GM11168 (cell line): ENCODE measurements at regions not wholly inside any gene's neighbourhood (a gene's known extent, or its start where the extent isn't known, plus 50 kb on each side); places are given as distances from the start of the nearest gene placed in this dataset.
"Not testable (repeated sequence)": the region's sequence is repeated elsewhere in the genome, so short reads cannot be mapped to it uniquely, and the experiment has no call there.

Experiments
- in situ Hi-C: fragments of 300-500 bp; cut with MboI; formaldehyde crosslinking; loops from one replicate; pipeline ENCODE4 v1.12.0; 2022; ENCODE audit warnings: low sequenced_read_pairs; ENCODE audit not compliant: unreplicated experiment

DNA sequence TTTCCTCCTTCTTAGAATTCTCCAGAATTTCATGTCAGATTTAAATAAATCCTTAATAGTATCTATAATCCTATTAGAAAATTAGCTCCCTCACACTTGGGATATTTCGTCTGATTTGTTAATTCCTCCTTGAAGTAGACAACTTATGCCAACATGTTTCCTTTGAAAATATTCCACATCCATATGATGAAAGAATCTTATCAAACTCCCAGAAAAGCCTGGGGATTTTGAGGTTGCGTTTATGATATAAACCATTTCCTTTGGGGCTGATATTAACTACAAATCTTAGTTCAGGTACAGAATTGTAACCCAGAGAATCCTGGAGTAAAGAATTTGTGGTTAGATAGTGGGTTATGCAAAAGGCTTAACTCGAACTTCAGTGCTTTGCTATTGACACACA, 2373.8 kb upstream of the ACO1 start:
- in situ Hi-C loops, result no loop called here

DNA sequence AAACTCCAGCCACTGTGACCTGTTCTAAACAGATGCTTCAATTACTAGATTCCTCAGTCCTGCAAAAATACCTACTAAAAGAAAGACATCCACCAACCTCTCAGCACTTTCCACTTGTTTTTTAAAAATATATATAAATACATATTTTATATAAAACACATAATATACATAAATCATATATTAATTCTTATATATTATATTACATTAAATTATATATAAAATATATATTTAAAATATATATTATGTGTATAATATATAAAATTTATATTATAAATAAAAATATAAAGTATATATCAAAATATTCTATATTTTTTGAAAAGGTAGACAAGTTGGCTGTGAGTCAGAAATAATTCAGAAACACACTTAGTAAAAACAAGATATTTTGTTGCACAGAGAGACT, 2371.8 kb upstream of the ACO1 start:
- in situ Hi-C loops, result no loop called here

DNA sequence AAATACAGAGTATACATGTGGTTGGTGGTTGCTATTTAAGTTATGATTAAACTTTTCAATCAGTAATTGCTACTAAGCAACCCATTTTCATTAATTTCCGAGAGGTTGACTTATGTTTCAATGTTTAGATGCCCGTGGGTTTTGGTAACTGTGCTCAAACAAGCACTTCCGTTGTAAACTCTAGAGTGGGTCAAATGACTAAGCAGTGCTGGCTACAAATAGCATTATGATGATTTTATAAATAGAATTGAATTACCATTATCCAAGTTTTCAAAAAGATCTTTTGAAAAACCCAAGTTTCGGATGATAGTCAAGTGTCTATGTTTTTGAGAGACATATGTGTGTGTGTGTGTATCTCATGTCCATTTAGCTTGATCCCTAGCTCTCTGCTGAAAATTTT, 2369.4 kb upstream of the ACO1 start:
- in situ Hi-C loops, result no loop called here

DNA sequence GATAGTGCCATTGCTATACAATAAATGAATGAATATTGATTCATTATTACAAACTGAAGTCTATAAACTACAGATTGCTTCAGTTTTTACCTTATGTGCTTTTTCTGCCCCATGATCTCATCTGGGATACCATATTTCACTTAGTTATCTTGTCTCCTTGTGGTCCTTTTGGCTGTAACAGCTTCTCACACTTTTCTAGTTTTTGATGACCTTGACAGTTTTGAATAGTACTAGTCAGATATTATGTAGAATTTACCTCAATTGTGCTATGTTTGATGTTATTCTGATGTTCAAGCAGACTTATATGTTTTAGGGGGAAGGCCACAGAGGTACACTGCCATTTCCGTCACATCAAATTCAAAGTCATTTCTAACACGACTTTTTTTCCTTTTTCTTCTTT, 2364.3 kb upstream of the ACO1 start:
- in situ Hi-C loops, result no loop called here

DNA sequence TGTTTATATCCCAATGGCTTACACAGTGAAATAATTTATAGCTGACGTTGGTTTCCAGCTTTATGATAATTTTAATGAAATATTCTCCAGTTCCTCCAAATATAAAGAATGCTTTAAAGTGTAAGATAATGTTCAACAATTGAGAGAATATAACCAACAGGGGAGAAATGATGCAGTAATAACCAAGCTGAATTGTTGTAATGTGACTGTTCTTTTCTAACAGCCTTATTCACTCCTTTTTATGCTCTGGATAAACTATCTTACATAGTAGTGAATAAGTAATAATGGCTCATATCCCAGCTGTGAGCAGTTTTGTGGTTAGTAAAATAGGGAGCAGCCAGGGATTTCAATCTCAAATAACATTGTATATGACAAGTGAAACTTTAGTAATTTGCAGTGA, 2348.7 kb upstream of the ACO1 start:
- in situ Hi-C loops, result no loop called here

DNA sequence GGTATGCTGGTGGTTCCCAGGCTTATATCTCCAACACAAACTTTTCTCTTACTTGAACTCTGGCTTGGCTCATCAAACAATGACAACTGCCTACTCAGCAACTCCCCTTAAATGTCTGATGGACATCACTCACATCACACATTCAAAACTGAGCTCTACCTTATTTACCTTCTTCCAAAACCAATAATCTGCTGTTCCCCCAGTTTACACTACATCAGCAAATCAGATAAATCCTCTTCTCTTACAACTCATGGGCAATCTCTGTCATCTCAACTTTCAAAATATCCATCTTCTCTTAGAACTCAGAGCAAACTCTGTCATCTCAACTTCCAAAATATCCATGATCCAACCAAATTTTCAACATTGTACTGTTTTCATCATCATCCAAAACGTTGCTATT, 2347.9 kb upstream of the ACO1 start:
- in situ Hi-C loops, result no loop called here

DNA sequence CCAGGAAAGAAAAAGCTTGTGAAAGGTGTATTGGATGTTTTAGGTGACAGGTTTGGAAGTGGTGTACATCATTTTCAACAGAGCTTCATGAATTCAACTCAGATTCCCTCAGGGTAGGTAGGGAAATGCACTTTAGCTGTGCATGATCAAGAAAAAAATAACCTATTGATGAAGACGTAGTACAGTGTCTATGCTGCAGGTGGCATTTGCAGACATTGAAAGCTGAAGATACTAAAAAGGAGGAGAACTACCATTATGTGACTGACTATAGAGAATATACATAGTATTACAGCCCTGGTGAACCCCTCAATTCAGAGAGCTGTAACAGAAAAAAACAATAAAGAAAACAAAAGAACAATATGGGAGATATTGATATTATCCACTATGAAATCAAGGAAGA, 2344.7 kb upstream of the ACO1 start:
- in situ Hi-C loops, result no loop called here

DNA sequence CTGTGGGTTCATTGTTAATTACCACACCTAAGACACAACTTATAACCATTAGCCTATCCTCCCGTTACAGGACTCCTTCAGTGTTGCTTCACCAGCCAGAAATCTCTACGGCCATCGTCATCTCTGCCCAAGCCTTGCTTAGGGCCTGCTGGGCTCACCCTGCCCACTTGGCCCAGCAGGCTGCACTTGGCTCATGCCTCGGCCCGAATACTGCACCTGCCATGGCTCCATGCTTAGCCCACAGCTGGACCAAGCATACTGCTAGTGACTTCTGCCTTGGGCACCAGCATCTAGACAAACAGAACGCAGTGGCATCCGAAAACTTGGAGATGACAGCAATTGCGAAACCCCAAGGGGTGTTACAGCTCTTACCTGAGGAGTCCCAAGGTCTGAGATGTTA, 2336.0 kb upstream of the ACO1 start:
- in situ Hi-C loops, result no loop called here

DNA sequence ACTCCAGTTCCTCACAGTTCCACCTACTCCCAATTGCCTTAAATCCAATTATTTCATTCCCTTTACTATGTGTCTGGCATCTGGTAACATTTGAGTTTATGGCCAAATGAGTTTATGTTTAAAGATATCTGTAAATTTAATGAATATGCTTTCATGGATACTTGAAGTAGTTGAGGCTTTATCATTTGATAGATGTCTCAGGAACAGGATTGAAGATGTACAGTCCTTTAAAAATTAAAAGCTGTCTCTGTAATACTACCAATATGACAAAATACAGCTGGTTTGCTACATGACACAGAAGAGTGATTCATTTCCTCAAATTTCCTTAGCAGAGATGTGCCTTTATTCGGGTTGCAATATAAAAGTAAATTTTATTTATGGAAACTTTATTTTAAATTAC, 2326.0 kb upstream of the ACO1 start:
- in situ Hi-C loops, result no loop called here

DNA sequence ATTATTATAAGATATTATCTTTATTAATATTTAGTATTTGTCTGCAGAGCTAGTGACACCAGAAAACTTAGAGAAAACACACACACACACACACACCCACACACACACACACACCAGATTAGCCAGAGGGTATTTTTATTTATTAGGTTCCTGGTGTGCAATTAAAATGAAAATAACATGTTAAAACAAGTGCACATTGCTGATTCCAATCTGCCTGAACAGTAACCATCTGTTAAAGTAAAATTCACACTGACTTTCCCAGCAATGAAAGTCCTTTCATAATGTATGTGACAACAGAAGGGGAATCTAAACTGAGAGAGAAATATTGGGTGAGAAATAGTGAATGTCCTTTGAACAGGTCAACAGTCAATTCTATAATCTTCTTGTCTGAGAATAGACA, 2323.5 kb upstream of the ACO1 start:
- in situ Hi-C loops, result no loop called here

DNA sequence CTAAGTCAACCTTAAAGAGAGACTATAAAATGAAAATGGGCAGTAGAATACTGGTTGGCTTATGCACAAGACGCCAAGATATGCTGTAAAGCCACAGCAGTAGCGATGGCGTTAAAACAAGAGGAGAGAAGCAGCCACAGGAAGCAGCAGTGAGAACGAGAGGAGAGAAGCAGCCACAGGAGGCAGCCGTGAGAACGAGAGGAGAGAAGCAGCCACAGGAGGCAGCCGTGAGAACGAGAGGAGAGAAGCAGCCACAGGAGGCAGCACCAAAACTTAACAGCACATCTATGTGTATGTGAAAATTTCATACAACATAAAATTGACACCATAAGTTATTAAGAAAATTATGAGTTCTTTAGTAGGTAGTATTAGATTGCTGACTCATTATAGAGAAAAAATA, 2318.6 kb upstream of the ACO1 start:
- in situ Hi-C loops, result no loop called here

DNA sequence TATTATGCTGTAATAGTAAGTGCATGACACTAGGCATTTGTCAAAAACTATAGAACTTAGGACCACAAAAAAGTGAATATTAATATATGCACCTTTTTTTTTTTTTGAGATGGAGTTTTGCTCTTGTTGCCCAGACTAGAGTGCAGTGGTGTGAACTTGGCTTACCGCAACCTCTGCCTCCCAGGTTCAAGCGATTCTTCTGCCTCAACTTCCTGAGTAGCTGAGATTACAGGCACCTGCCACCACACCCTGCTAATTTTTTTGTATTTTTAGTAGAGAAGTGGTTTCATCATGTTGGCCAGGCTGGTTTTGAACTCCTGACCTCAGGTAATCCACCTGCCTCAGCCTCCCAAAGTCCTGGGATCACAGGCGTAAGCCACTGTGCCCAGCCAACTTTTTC, 2315.2 kb upstream of the ACO1 start:
- in situ Hi-C loops, result not testable (repeated sequence)

DNA sequence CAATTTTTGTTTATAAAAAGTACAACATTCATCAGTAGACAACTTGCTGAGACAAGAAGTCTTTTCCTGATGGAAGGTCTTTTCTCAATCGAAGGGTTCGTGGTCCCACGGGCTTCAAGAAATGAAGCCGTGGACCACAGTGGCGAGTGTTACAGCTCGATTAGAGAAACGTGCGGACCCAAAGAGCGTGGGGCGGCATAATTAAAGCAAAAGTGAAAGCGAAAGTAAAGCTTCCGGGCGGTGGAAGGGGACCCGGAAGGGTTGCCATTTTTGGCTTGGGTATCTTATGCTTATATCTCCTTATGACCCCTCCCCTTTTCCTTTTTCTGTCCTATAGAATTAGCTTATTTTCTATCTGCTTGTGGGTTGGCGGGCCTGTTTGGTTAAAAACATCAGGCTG, 2309.4 kb upstream of the ACO1 start:
- in situ Hi-C loops, result no loop called here

DNA sequence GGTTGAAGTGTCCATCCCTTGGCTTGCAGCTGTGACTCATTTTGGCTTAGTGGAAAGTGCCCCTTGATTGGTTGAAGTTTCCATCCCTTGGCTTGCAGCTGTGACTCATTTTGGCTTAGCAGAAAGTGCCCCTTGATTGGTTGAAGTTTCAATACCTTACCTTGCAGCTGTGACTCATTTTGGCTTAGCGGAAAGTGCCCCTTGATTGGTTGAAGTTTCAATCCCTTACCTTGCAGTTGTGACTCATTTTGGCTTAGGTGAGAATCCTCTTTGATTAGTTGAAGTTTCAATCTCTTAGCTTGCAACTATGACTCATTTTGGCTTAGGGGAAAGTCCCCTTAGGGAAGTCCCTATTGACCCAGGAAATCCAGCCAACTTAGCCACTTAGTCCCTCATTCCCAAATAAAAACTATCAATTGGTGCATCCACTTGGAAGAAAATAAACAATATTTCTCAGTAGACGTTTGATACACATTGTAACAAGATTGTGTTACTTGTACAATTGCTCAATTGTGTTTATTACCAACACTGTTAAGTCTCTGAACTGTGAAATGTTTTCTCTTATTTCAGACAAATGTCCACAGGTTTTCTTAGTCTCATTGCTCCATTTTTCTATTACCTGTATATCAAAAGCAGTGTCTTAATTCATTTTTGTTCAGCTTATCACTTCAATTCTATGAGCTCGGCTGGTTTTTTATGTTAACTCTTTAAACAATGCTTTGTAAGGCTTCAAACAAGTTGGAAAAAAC, 2308.8 kb upstream of the ACO1 start:
- in situ Hi-C loops, result no loop called here

DNA sequence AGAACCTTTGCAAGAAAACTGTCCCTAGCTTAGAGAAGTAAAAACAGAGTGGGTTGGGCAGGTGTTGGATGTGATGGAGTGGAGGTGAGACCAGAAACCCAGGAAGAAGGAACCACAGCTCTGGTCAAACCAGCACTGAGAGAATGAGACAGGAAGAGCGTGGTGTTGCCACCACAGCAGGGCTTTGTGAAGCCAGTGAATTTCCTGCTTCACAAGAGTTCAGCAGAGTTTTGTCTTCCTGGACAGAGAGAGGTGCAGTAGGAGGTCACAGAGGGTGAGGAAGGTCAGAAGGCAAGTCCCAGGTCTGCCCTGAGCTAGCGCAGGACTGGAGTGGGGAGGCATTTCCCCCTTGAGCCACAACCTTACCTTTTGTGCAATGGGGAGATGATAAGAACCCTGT, 2306.2 kb upstream of the ACO1 start:
- in situ Hi-C loops, result no loop called here

DNA sequence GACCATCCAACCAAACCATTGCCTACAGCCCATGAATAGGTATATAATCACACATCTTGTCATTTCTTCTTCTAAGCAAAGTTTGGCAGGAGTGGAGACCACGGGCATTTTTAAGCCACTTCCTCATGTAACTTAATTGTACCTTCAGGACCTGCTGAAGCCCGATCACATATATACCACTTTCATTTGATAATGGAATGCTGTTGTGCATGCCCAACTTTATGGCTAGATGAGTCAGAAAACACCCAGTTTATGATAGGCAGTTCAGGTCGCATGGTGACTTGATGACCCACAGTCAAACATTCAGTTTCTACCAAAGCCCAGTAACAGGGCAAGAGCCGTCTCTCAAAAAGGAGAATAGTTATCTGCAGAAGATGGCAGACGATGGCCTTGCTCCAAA, 2295.0 kb upstream of the ACO1 start:
- in situ Hi-C loops, result no loop called here

DNA sequence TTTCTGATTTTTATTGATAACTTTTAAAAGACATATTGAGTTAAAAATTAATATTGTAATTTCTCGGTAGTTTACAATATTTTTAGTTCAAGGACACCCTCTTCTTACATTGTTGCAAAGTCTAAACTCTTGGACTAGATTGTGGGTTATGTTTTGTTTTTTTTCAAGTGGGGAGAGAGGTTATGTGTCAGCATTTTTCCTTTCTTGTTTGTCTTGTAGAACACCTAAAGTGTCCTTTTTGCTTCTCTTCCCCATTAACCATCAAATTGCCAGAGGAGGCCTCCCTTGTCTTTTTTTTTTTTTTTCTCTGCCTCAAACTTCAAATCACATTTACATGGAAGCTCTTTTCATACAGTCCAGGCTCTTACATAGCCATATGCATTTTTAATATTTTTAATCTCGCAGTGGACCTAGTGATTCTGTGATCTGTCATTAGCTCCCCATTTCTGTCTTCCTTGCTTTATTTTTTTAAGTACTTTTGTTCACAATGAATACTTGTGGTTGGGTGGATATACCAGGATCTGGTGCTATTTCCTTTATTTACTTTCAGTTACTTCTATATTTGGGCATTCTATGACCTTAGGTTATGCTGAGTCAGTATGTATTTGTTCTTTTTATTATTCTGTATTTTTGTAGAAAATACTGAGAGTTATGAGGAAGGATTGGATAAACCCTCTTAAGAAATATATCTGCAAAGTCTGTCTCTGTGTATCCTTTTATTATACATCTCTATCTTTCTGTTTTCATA, 2280.6 kb upstream of the ACO1 start:
- in situ Hi-C loops, result no loop called here

DNA sequence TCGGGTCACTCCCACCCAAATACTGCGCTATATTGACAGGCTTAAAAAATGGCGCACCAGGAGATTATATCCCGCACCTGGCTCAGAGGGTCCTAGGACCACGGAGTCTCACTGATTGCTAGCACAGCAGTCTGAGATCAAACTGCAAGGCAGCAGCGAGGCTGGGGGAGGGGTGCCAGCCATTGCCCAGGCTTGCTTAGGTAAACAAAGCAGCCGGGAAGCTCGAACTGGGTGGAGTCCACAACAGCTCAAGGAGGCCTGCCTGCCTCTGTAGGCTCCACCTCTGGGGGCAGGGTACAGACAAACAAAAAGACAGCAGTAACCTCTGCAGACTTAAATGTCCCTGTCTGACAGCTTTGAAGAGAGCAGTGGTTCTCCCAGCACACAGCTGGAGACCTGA, 2277.3 kb upstream of the ACO1 start:
- in situ Hi-C loops, result not testable (repeated sequence)

DNA sequence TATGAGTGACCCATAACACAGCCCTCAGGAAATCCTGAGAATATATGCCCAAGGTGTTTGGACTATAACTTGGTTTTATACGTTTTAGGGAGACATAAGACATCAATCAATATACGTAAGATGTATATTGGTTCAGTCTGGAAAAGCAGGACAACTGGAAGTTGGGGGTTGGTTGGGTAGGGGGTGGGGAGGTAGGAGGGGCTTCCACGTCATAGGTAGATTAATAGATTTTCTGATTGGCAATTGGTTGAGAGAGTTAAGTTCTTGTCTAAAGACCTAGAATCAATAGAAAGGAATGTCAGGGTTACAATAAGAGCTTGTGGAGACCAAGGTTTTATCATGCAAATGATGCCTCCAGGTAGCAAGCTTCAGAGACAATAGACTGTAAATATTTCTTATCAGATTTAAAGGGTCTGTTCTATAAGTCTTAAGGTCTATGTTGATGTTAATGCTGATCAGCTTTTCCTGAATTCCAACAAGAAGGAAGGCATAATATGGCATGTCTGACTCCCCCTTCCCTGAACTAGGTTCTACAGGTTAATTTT, 2267.7 kb upstream of the ACO1 start:
- in situ Hi-C loops, result no loop called here

DNA sequence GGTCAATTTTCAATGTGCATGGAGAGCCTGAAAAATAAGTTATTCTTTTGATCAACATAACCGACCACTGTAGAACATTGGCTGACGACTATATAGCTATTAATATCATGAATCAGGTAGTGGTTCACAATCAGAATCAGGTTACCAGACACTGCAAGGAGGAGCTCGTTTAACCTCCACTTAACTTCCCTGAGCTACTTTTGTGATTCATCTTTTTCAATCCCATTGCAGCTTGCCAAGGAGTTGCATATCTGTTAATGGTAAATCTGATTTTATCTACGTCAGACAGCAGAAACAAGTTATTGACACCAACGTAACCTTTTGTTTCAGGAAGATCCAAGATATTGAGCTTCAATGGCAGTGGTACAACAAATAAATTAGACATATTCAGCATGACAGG, 2263.8 kb upstream of the ACO1 start:
- in situ Hi-C loops, result no loop called here

DNA sequence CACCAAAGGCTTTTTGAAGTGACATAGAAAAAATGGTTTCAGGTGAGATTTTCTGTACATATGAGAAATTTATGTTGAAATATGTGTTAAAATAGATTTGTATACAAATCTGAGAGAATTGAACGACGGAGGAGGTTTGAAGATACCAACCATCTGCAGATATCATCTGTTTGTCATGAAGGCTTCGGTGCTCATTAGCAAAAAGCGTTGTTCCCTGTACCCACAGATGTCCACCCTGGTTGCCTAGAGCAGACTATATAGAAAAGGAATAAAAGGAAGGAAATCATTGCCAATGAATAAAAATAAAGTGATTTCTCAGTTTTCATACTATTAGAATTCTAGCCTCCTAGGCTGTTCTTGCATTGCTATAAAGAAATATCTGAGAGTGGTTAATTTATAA, 2262.8 kb upstream of the ACO1 start:
- in situ Hi-C loops, result no loop called here

DNA sequence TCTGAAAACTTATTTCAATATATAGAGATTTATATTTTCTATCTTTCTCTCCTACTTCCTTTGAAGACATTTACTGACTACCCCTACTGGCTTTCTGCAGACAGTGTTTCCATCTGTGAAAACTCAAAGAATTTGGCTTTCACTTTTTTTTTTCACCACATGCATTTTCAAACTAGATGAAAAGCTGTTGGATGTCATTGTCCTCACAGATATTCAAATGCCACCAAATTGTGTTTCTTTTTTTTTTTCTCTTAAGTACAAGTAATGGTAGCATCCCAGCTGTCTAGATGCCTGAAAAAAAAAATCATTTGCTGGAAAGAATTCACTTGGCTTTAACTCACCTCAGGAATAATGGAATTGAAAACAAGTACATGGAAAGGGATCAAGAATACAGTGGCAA, 2258.6 kb upstream of the ACO1 start:
- in situ Hi-C loops, result no loop called here
